Activated CD8-positive, alpha-beta T cell treated with anti-CD3 and anti-CD28 coated beads, Interleukin-2, amount 10 ng/mL, durations not matched to agents 7 days and 5 days (primary cell): ENCODE measurements at regions not wholly inside any gene's neighbourhood (a gene's known extent, or its start where the extent isn't known, plus 50 kb on each side); places are given as distances from the start of the nearest gene placed in this dataset.

Experiments
- ATAC-seq: fragments of 150-1000 bp; cut with Tn5 transposase; one replicate; pipeline ENCODE4 v1.10.0; 2021; ENCODE audit warnings: moderate library complexity
- CTCF ChIA-PET: fragments of 350-600 bp; sonication (Branson Sonifier 250); formaldehyde crosslinking; loops from one replicate; lab custom pipeline; 2021; ENCODE audit warnings: antibody characterized with exemption; lab: Charles Lee
- POLR2A ChIA-PET: fragments of 350-600 bp; sonication (Branson Sonifier 250); formaldehyde crosslinking; loops from one replicate; lab custom pipeline; 2021; ENCODE audit warnings: antibody characterized with exemption; lab: Charles Lee
- DNase-seq: peaks from one replicate; pipeline ENCODE4 v3.0.0-alpha.2; 2020
- H3K27ac Mint-ChIP-seq: one replicate; pipeline ENCODE4 v1.8.0; 2021; ENCODE audit warnings: mild to moderate bottlenecking, mixed read lengths
- H3K27me3 Mint-ChIP-seq: one replicate; pipeline ENCODE4 v1.8.0; 2021; ENCODE audit warnings: low read depth, mixed read lengths
- H3K36me3 Mint-ChIP-seq: one replicate; pipeline ENCODE4 v1.8.0; 2021; ENCODE audit warnings: low read depth, mixed read lengths
- H3K4me1 Mint-ChIP-seq: one replicate; pipeline ENCODE4 v1.8.0; 2021; ENCODE audit warnings: low read depth, mixed read lengths
- H3K4me3 Mint-ChIP-seq: one replicate; pipeline ENCODE4 v1.8.0; 2021; ENCODE audit warnings: mild to moderate bottlenecking, mixed read lengths
- H3K9me3 Mint-ChIP-seq: one replicate; pipeline ENCODE4 v1.8.0; 2022; ENCODE audit warnings: mixed read lengths; ENCODE audit not compliant: insufficient read depth

DNA sequence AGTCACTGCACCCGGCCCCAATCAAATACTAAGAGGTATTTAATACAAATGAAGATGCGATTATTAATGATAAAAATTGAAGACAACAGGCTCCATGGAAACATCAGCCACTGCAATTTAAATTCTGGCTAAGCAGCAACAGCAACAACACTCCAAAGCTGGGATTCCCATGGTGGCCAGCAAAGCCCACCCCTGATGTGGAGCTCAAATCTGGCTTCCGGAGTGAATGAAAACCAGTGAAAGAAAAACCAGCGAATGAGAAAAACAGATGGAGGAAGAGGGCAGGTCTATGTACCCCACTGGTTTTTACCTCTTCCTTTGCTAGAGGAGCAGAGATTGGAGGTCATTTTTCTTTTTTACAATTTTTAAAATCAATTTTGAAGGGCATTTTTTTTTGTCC, 135.9 kb upstream of the PDE10A start:
- POLR2A ChIA-PET, result no interaction called here
- no peak for DNase-seq

DNA sequence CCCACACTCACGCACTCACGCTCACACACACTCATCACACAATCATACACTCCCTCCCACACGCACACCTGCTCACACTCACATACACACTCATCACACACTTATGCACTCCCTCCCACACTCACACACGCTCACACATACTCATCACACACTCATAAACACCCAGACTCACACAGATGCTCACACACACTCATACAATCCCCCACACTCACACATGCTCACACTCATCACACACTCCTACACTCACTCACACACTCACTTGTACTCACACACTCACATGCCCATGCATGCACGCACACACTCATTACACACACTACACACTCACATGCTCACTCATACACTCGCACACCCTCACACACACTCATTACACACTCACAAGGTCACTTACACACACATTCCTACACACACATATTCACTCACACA, 131.1 kb upstream of the PDE10A start:
- no peak overlapping the region for H3K27ac Mint-ChIP-seq
- POLR2A ChIA-PET, result no interaction called here
- DNase-seq, result no peak
- H3K36me3 Mint-ChIP-seq, result no peaks in the 10 kb centered on the region
- no peak overlapping the region for H3K4me3 Mint-ChIP-seq
- no peaks in the 10 kb centered on the region for H3K9me3 Mint-ChIP-seq
- CTCF ChIA-PET, result no interaction called here
- H3K27me3 Mint-ChIP-seq, result no peaks in the 10 kb centered on the region
- no peak for ATAC-seq
- no peaks in the 10 kb centered on the region for H3K4me1 Mint-ChIP-seq

More for the DNA sequence above, 135.9 kb upstream of the PDE10A start:
- Mint-ChIP-seq H3K36me3 (no peaks in the 10 kb centered on the region), H3K4me1 (no peaks in the 10 kb centered on the region), H3K27ac (no peak overlapping the region), H3K9me3 (no peaks in the 10 kb centered on the region), H3K4me3 (no peak overlapping the region), H3K27me3 (peaks cover 8% of the 10 kb centered on the region)
- ATAC-seq, result no peak
- CTCF ChIA-PET, result no interaction called here

DNA sequence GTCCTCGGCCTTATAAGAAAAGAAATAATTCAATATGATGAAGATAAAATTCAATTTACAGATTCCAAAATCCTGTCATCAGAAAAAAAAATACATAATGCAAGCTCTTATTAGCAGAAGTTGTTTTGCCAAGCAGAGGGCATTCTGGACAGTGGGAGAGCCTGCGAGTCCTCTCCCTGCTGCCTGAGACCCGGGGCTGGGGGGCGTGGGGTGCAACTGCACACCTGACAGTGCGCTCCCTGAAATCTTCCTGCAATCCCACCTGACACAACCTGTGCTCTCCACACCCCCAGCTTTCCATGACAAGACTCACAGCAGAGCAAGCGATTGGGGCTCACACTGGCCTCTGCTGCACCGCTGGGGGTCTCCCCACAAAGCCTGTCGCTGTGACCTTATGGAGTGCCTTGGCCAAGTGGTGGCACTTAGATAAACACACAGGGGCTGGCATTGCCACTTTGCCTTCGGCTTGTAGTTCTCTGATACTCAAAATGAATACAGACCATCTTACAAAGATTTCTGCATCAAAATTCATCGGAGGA, 130.3 kb upstream of the PDE10A start:
- Mint-ChIP-seq H3K9me3 (no peaks in the 10 kb centered on the region), H3K4me3 (no peak overlapping the region), H3K4me1 (no peaks in the 10 kb centered on the region), H3K36me3 (no peaks in the 10 kb centered on the region), H3K27me3 (peaks cover 4% of the 10 kb centered on the region), H3K27ac (no peak overlapping the region)
- ChIA-PET CTCF (no interaction called here), POLR2A (no interaction called here)
- no peak for DNase-seq
- ATAC-seq, result no peak

DNA sequence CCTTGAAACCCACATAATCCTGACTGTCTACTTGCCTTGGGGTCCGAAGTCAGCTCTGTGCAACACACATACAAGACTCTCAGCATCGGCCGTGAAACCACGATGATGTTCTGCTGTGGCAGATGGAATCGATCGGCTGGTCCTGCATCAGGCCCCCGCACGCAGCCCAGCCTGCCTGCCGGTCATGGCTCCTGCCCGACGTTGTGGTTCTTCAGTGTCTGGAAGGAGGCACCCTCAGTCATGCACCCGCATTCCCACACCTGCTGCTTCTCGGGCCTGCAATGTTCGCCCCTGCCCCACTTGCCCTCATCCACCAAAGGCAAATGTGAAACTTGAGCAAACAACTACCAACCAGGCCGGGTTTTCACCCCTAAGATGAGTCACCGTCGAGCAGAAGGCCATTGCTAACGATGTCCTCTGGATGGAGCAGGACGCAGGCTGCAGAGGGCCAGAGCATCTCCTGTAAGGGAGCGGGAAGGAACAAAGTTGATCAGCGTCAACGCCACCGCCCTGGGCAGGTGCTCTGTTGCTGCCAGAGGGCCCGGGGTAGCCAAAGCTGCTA, 128.9 kb upstream of the PDE10A start:
- no peak overlapping the region for H3K4me3 Mint-ChIP-seq
- H3K27ac Mint-ChIP-seq, result no peak overlapping the region
- ATAC-seq (no peak), DNase-seq (no peak)
- CTCF ChIA-PET, result no interaction called here
- no peaks in the 10 kb centered on the region for H3K4me1 Mint-ChIP-seq
- POLR2A ChIA-PET, result no interaction called here
- no peaks in the 10 kb centered on the region for H3K36me3 Mint-ChIP-seq
- no peaks in the 10 kb centered on the region for H3K9me3 Mint-ChIP-seq
- peaks cover 4% of the 10 kb centered on the region for H3K27me3 Mint-ChIP-seq

DNA sequence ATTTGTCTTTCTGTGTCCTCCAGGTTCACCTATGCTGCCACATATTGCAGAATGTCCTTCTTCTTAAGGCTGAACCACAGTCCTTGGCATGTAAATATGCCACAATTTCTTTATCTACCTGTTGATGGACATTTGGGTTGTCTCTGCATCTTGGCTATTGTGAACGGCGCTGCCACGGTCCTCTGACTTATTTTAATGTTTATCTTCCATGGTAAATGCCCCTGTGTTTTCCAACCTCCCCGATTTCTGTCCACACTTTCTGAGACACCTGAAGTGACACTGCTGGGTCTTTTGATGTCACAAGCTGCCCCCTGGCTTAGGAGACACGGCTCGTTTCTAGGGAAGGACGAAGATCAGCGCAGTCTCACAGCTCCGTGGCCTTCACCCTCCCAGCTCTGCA, 128.3 kb upstream of the PDE10A start:
- CTCF ChIA-PET, result no interaction called here
- Mint-ChIP-seq H3K9me3 (no peaks in the 10 kb centered on the region), H3K27me3 (peaks cover 4% of the 10 kb centered on the region), H3K36me3 (no peaks in the 10 kb centered on the region), H3K4me1 (no peaks in the 10 kb centered on the region), H3K27ac (no peak overlapping the region), H3K4me3 (no peak overlapping the region)
- ATAC-seq (no peak), DNase-seq (no peak)
- POLR2A ChIA-PET, result no interaction called here

DNA sequence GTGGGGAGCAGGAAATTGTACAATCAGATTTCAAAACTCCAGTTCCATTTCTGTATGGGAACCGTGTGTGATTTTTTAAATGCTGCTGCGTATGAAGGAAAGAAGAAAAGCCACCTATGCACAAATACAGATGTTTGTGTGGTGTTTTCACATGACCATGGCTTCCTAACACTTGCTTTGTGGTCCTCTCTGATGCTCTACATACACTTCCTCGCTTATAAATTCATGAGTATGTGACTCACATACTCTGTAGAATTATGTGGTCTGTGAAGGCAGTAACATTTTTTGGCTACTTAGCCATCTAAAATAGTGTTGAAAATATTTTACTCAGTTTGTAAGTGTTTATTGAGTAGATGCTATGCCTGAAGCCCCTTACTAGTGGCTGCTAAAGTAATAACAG, 119.8 kb upstream of the PDE10A start:
- no peak overlapping the region for H3K27ac Mint-ChIP-seq
- no peaks in the 10 kb centered on the region for H3K4me1 Mint-ChIP-seq
- peaks cover 4% of the 10 kb centered on the region for H3K27me3 Mint-ChIP-seq
- ChIA-PET POLR2A (no interaction called here), CTCF (no interaction called here)
- H3K36me3 Mint-ChIP-seq, result no peaks in the 10 kb centered on the region
- DNase-seq, result no peak
- no peaks in the 10 kb centered on the region for H3K9me3 Mint-ChIP-seq
- no peak overlapping the region for H3K4me3 Mint-ChIP-seq
- ATAC-seq, result no peak

DNA sequence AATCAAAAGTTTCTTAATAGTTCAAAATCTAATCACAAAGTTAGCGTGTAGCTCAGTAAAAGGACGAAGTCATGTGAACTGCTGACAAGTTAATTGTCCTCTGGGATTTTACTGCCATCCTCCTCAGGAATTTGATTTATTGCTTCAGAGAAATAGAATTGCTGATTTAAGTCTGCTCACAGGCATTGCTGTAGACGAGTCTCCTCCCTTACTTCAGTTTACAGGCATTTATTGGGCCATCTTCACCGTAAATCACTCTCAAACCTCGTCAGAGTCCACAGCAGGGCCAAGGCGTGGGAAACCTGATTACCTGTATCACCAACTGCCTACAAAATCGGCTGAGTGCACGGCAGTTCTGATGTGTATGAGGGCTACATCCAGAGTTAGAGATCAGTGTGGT, 119.1 kb upstream of the PDE10A start:
- Mint-ChIP-seq H3K9me3 (no peaks in the 10 kb centered on the region), H3K27me3 (peaks cover 6% of the 10 kb centered on the region), H3K27ac (no peak overlapping the region), H3K4me1 (no peaks in the 10 kb centered on the region), H3K4me3 (no peak overlapping the region), H3K36me3 (no peaks in the 10 kb centered on the region)
- ChIA-PET POLR2A (no interaction called here), CTCF (no interaction called here)
- ATAC-seq, result no peak
- DNase-seq, result no peak

DNA sequence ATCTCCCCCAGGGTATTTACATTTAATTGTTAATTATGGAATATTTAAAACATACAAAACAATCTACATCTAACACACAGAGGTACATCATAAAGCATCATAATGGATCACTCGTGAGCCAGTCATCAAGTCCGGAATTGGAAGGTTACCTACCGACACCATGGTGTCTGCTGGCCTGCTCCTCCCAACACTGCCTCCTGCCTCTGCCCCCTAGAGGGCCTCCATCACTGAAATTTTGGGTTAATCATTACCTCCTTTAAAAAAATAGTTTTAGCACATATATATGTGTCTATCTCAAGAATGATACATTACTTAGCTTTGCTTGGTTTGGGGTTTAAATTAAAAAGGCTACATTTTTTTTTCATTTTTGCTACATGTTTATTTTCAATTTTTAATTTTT, 114.6 kb upstream of the PDE10A start:
- Mint-ChIP-seq H3K4me3 (no peak overlapping the region), H3K27me3 (peaks cover 21% of the 10 kb centered on the region), H3K4me1 (peaks cover 4% of the 10 kb centered on the region), H3K36me3 (no peaks in the 10 kb centered on the region), H3K9me3 (no peaks in the 10 kb centered on the region), H3K27ac (no peak overlapping the region)
- DNase-seq (no peak), ATAC-seq (no peak)
- CTCF ChIA-PET, result no interaction called here
- POLR2A ChIA-PET, result interaction anchor here (0.6 kb wide), 1 partner anchor 246 kb away, joined by 3 read pairs; no protein-coding TSS in a partner anchor

DNA sequence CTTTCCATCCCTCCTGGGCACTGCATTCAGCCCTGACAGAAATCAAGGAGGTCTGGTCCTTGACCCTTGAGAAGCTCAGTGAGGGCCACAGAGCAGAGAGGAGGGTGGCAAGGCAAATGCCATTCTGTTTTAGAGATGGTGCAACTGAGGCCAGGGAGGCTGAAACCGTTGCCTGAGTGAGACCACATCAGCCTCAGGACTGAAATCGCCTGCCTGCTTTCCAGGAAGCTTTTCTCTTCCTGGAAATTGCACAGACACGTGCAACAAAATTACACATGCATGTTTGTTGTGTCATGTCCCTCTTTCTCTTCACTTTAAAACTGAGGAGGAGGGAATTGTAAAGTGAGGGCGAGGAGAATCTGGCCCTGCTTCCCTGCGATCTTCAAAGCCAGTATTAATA, 113.7 kb upstream of the PDE10A start:
- DNase-seq (no peak), ATAC-seq (no peak)
- no peak overlapping the region for H3K27ac Mint-ChIP-seq
- CTCF ChIA-PET, result no interaction called here
- POLR2A ChIA-PET, result no interaction called here
- peaks cover 4% of the 10 kb centered on the region for H3K4me1 Mint-ChIP-seq
- H3K4me3 Mint-ChIP-seq, result no peak overlapping the region
- H3K27me3 Mint-ChIP-seq, result peaks cover 21% of the 10 kb centered on the region
- H3K9me3 Mint-ChIP-seq, result no peaks in the 10 kb centered on the region
- no peaks in the 10 kb centered on the region for H3K36me3 Mint-ChIP-seq

DNA sequence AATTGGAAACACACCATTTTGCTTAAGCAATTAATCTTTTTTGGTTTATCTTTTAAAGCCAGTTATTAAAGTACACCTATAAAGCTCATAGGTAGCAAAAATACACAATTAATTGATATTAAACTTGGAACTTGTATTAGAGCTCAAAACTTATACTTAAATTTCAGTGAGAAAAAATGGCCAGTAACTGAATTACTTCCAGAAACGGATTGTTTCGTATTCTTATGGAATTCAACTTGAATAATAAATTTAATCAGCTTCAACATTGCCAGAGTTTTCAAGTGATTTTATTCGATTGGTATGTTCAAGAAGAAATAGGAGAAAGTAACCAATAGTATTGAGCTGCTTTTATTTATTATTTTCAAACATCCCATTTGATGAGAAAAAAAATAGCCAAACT, 112.7 kb upstream of the PDE10A start:
- CTCF ChIA-PET, result interaction anchor here (0.6 to 0.9 kb wide), 2 partner anchors 31 to 74 kb away, joined by 3 to 4 read pairs; no protein-coding TSS in a partner anchor
- Mint-ChIP-seq H3K4me1 (peaks cover 4% of the 10 kb centered on the region), H3K4me3 (no peak overlapping the region), H3K36me3 (no peaks in the 10 kb centered on the region), H3K9me3 (no peaks in the 10 kb centered on the region), H3K27me3 (peaks cover 21% of the 10 kb centered on the region), H3K27ac (no peak overlapping the region)
- DNase-seq (no peak), ATAC-seq (no peak)
- POLR2A ChIA-PET, result no interaction called here

DNA sequence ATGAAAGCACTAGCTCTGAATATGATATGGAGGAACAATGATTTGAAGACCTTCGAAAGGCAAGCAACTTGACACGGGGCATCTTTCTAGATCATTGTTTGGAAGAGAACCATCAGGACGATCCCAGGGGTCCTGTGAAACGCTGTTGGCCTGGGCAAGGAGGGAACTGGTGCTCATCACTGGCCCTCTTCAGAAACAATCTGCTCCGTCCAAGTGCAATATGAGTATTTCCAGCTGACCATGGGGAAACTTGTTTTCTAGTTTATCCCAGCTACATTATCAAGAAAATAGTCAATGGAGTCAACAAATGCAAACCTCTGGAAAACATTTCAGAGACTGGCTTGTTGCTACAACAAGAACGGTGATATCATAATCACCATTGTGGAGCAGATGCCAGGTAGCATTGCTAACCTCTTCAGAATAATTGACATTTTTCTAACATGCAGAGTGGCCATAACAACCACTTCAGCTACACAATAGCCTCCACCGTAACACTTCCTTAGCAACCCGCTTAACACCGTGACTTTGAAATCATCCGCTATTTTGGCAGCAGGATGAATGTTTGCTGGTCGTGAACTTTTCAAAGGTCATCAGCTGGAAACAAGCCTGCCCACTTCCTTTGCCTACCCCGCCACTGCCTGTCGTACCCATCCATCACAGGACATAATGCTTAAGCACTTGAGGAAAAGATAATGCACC, 112.0 kb upstream of the PDE10A start:
- DNase-seq, result no peak
- Mint-ChIP-seq H3K9me3 (no peaks in the 10 kb centered on the region), H3K27ac (no peak overlapping the region), H3K4me1 (peaks cover 4% of the 10 kb centered on the region), H3K4me3 (no peak overlapping the region), H3K36me3 (no peaks in the 10 kb centered on the region), H3K27me3 (peaks cover 21% of the 10 kb centered on the region)
- ChIA-PET POLR2A (no interaction called here), CTCF (interaction anchor here (0.6 kb wide), 1 partner anchor 30 kb away, joined by 3 read pairs; no protein-coding TSS in a partner anchor)
- peak; percentile 36 for ATAC-seq

DNA sequence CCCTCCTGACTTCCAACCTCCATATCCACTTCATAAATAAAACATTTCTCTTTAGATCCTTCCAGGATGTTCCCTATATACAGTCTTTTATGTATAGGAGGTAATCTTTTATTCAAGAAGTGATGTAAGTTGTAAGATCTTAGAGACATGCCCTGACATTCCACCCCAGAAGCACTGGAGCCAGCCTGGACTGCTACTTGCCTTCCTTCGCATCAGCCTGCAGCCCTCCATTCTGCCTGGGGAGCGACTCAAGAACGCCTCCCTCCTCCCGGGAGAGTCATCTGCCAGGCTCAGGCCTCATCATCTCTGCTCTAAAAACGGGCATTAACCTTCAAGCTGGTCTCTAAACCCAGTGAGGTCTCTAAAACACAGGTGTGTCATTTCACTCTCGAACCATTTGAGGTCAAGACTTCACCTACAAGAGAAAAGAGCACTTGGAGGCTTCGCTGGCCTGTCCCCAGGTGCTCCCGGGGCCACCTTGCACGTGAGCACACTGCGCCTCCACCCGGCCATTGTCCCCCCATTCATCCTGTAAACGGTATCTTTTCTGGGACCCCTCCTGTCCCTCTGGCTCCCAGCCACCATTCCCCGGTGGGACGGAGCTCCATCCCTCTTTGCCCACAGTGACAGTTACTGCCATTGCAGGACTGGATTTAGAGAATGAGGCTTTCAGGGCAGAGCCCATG, 107.5 kb upstream of the PDE10A start:
- Mint-ChIP-seq H3K36me3 (no peaks in the 10 kb centered on the region), H3K27ac (no peak overlapping the region), H3K27me3 (peaks cover 8% of the 10 kb centered on the region), H3K9me3 (no peaks in the 10 kb centered on the region), H3K4me1 (peaks cover 3% of the 10 kb centered on the region), H3K4me3 (no peak overlapping the region)
- DNase-seq (no peak), ATAC-seq (no peak)
- ChIA-PET CTCF (no interaction called here), POLR2A (no interaction called here)
